Mammary epithelial cell (primary cell): ENCODE measurements at regions not wholly inside any gene's neighbourhood (a gene's known extent, or its start where the extent isn't known, plus 50 kb on each side); places are given as distances from the start of the nearest gene placed in this dataset.

Source experiments
- CTCF ChIP-seq, 2 donors: IDR thresholded peaks in 1 of 2; conservative IDR thresholded peaks in 1 of 2; 2 replicates each; pipeline ENCODE4 v1.5.1; 2011 to 2012; ENCODE audit warnings: inconsistent platforms in 2 of 2, low read length in 2 of 2, mild to moderate bottlenecking in 2 of 2, control low read depth in 1 of 2, low read depth in 1 of 2; ENCODE audit not compliant: insufficient read depth in 1 of 2; ENCODE audit errors: extremely low read depth in 1 of 2
- EZH2 ChIP-seq: IDR thresholded peaks from 2 replicates; pipeline ENCODE4 v1.6.1; 2012; ENCODE audit warnings: low read length, inconsistent platforms, borderline replicate concordance

DNA sequence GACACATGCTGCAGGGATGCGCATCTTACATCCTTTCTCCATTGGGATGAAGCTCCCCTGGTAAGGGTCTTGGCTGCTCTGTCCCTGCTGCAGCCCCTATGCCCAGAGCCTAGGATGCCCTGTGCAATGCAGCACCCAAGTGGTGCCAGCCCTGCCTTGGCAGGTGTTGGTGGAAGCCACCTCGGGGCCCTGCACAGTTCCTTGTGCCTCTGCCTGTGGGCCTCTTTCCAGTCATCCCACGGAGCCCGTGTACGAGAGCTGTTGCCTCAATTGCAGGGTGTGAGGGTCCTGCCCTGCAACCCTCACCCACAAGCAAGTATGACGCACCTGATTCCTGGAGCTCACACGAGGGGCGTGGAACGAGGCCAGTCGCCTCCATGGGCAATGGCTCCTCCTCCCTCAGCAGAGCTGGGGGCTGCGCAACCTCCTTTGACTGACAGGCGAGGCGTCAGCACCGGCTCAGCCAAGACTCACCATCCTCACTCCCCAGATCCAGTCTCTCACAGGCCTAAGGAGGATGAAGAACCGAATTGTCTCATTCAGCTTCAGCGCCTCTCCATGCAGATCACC, 719.6 kb downstream of the BRD1 start:
- TF ChIP-seq CTCF (conservative IDR thresholded peaks at IDR 0.05 in 1 of 2, IDR thresholded peaks at IDR 0.05 in 1 of 2; ENCODE audit: extremely low read depth in 1 of 2, insufficient read depth in 1 of 2, low read depth in 1 of 2, low read length in 2 of 2) (no peak), EZH2 (no peak)
